Hematopoietic multipotent progenitor cell treated with erythropoietin and hydrocortisone succinate and interleukin-3 and kit ligand, for 17 days (in vitro differentiated cells): ENCODE measurements at regions not wholly inside any gene's neighbourhood (a gene's known extent, or its start where the extent isn't known, plus 50 kb on each side); places are given as distances from the start of the nearest gene placed in this dataset.

Experiments
- DNase-seq: peaks from one replicate; pipeline ENCODE4 v3.0.0-alpha.2; 2015; ENCODE audit warnings: low spot score

- DNase-seq = no peak
Measured at GRCh38 chr2:7896940-7897487, 784.8 kb upstream of the ID2 start.

DNA sequence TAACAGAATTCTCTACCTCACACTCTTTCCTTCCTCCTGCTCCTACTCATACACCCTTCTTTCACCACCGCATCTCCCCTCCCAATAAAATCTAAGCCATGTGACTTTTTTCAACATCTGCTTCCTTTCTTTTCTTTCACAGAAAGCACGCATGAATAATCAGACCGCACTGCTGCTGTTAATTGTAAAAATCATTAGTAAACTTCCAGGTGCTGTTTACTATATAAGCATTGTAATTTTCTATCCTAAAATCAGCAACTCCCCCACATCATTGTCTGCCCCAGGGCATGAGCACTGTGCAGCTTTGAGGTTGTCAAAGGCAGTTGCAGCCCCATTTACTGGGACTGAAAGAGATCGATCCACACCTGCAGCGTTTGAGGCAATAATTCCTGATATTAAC is 782.6 kb upstream of the ID2 start:
- DNase-seq = no peak

DNA sequence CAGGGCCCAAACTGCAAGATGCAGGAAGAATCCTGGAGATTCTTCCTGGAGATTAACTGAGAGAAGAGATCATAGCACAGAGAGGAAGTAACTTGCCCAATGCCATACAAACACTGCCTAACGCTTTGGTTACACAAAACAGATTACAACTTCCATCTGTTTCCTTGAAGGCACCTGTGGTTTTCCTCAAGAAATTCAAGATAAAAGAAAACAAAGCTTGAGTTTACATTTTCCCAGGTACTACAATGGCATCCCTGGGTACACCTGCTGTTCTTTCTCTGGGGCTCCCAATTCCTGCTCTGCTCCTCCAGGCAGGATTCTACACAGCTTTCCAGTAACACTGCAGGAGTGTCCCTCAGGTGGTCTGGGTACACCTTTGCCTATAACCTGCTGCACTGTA is 781.9 kb upstream of the ID2 start:
- no peak for DNase-seq

DNA sequence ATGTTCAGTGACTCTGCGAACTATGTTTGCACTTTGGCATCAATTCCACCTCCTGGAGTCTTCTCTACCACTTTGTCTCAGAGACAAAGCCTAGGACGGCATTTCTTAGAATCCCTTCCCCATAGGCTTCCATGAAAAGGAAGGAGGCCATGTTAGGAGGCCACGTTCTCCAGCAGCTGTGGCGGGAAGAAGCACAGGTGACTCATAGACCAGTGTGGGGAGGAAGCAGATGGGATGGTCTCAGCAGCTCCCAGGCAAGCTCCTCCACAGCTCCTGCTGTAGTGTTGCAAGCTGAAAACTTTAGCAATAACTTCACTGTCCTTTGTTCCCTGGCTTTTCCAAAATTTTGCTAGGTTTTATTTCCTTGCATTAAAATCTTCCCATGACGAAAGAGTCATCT is 781.3 kb upstream of the ID2 start:
- no peak for DNase-seq

- DNase-seq = no peak
Measured at GRCh38 chr2:7902251-7902765, 779.5 kb upstream of the ID2 start.

DNA sequence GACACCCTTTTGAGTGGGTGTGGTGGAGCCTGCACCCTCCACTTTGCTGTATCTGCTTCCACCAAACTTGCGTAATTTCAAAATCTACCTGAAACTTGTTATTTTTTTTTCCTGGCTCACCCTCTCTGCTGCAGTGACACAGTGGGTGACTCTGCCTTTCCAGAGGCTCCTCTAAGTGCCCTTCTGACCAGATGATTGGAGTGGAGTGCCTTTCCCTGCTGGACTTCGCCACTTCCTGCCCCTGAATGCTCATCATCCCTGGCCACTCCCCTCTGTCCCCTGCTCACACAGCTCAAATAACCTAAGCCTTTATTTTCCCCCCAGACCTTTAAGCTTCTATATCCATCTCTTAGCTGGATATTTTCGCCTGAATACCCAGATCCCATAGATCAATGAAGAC is 777.5 kb upstream of the ID2 start:
- no peak for DNase-seq

DNA sequence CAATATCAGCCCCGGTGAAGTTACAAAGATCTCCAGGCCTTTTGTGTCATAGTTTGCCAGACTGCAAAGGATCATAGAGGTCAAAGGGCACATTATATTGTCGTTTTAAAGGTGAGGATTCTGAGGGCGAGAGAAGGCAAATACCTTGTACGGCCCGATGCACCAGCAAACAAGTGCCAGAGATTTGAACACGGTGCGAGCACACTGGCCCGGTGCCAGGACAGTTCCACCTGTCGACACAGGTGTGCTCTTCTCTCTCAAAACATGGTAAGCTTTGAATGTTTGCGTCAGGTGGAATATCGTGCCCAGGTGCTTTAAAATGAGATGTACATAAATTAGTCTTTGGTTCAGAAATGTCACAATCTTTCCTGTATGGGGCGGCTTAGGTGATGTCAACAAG is 776.1 kb upstream of the ID2 start:
- no peak for DNase-seq

- DNase-seq = no peak
Measured at GRCh38 chr2:7906431-7906830, 775.4 kb upstream of the ID2 start.

DNA sequence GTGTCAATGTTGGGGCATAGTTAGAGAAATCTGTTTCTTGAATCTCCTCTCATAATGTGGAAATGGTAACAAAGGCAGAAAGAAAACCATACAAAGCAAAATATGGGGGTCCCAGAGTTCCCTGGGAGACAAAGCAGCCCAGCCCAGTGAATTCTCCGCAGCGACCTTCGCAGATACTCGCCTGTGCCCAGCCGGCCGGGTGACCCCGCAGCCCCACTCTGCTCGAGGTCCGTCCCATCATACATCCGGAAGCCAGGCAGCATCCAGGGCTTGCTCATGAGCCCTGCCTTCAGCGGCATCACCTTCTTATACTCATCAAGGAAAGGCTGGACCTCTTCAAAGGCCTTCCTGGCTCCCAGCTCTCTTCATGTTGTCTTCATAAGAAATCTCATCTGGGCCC is 774.8 kb upstream of the ID2 start:
- DNase-seq = no peak

DNA sequence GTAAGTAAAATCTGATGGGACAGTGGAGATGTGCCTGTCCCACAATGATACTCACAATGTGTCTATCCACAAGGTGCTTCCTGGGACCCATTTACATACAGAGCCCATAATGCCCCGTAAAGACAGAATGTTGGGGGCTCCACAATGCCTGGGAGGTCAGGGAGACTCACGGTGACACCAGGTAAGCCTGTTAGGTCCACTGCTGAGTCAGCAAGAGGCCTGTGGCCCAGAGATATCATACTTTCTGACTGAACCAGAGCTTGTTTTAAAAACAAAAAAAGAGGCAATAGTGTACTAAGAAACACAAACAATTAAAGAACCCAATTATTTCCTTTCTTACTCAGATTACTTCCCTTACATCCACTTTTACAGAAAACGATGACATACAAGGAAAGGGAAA is 771.1 kb upstream of the ID2 start:
- DNase-seq = no peak

DNA sequence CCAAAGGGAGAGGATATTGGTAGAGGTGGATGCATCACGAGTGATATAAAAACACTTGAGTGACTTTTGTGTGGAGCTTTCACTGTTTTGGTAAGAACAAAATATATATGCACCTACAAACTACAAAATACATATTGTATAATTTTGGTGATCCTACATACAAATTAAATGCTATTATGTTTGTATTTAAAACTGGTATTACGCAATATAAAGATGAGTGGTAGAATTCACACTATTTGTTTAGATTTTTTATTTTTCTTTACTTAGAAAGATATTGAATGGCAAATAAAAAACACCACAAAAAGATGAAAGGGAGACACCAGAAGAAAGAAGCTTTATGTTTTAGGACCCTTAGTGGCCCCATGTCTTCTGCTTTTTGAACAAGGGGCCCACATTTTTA is 770.7 kb upstream of the ID2 start:
- DNase-seq = no peak

GRCh38 chr2:7913974-7914373 is 767.9 kb upstream of the ID2 start:
- DNase-seq = no peak

DNA sequence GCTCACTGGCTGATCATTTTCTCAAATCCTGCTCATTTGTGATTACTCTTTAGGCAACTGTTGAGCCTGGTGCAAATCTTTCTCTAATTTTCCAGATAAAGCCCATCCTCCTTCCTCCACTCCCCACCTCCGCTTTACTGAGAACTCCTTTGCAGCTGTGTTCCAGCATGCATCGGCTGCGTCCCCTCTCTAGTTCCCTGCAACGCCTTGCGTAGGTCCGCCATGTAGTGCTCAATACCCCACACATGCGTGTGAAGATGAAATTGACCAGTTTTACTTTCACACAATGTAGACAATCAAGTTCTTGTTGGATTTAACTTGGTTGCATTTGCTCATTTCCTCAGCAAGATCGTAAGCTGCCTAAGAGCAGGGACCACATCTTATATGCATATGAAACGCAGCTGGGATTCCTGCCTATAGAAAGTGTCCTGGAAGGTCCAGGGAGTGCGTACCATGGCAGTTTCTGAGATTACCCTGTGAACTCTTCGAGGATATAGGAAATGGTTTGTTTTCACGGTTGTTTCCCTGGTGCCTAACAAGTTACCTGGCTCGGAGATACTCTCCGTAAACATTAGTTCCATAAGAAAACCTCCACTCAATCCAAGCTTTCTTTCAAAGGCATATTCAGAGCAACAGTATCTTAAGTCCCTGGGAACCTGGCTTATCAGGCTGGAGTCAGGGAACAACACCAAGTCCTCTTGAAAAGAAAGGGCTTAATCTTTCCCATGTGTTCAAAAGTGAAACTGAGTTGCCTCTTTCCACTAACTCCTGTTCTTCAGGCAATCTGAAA is 766.4 kb upstream of the ID2 start:
- no peak for DNase-seq

GRCh38 chr2:7916670-7917069 is 765.2 kb upstream of the ID2 start:
- DNase-seq = no peak

DNA sequence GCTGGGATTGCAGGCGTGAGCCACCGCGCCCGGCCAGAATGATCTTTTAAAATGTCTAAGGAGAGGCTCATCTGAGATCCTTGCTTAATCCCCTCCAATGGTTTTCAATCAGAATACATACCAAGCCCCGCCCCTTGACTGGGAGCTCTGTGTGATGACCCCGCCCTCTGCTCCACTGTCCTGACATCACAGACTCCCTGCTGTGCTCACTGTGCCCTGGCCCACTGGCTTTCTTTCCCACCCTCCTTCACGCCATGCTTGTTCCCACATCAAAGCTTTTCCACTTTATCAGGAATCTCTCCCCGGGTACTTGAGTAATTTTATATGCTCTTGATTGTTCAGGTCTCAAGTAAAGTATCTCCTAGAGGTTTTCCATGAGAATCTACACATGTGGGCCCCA is 762.3 kb upstream of the ID2 start:
- no peak for DNase-seq

DNA sequence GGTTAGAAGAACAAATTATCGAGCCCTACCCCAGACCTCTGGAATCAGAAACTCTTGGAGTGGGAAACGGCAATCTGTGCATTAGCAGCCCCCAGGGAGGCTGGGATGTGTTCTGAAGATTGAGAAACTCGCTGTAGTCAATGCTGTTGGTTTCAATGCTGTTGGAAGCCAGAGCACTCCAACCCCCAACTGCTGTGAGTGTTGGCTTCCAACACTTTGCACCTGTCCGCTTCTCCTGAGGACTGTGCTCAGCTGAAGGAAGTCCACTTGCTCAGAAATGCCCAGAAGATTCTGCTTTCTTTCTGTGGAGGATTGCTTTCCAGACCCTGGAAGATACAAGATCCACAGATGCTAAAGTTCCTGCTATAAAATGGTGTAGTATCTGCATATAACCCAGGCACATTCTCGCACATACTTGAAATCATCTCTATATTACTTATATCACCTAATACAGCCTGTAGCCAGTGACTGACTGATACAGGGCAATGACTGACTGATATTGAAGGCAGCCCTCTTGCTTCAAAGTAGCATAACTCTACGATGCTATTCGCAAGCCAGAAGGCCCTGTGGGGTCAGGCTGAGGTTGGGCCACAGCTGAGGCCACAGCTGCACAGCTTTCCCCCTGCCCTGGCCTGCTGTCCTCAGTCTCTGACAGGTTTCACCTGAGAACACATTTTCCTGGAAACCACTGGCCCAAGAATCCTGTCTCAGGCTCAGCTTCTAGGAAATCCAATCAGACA is 757.7 kb upstream of the ID2 start:
- DNase-seq = no peak

- DNase-seq = no peak
Measured at GRCh38 chr2:7925506-7925905, 756.4 kb upstream of the ID2 start.

DNA sequence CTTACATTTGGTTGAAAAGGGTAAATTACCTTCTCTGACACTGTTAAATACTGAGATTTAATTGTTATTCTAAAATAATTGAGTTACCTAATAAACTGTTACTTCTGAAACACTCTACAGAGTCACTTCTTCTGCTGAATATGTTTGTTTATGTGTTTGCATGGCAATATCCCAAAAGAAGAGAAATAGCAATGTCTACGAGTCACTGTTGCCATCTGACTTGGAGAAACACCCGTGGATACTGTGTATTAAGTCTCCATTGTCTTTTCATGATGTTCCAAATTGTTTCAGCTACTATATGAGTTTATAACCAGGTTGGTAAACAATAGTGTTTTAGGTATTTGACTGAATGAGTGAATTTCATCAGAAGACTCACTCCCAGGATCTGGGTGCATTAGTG is 754.2 kb upstream of the ID2 start:
- DNase-seq = no peak

DNA sequence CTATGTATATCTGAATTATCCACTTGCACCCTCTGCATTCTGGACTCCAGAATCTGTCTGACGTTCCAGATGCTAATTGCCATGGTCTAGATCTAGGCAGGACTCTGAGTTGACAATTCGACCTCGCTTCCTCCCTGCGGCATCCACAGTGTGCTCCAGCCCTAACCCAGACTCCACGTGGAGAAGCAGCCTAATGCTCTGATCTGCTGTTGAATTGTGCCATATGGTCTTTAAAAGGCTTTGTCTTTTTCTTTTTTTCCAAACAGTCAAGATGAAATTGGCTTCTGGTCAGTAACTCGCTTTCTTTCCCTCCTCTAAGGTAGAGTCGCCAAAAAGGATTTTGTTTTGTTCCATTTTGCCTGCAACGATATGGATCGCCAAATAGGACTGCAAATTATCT is 752.6 kb upstream of the ID2 start:
- DNase-seq = no peak

GRCh38 chr2:7930800-7931635 is 750.8 kb upstream of the ID2 start:
- no peak for DNase-seq

DNA sequence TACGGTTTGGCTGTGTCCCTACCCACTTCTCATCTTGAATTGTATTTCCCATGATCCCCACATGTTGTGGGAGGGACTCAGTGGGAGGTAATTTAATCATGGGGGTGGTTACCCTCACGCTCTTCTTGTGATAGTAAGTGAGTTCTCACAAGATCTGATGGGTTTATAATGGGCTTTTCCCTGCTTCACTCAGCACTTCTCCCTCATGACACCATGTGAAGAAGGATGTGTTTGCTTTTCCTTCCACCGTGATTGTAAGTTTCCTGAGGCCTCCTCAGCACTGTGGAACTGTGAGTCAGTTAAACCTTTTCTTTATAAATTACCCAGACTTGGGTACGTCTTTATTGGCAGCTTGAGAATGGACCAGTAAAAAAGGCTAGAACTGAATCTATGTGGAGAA is 750.0 kb upstream of the ID2 start:
- no peak for DNase-seq

DNA sequence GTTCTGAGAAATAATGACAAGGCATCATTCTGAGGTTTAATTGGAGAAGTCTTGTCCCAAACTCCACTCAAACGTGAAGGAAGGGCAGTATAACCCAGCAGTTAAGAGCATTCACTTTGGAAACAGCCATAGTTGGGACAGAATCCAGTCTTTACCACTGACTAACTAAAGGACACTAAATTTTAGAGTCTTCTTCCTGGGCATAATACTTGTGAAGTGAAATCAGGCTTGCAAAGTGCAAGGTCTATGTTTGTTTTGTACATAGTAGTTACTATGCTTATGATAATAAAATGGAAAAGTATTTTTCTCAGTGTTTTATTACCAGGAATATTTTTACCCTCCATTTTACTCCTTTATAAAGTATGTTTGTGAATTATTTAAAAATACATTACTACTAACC is 748.2 kb upstream of the ID2 start:
- DNase-seq = no peak
